ENCODE measurements at regions not wholly inside any gene's neighbourhood (a gene's known extent, or its start where the extent isn't known, plus 50 kb on each side); places are given as distances from the start of the nearest gene placed in this dataset.

- no peak for ATAC-seq
These were observed 115.3 kb downstream of the CDH26 start for GRCh38 chr20:60073504-60073903.

GRCh38 chr20:60074276-60074675, 116.1 kb downstream of the CDH26 start:
- ATAC-seq, result no peak
- TF ChIP-seq TCF4 (CRISPR knock-in tag; IDR thresholded peaks at IDR 0.05; ENCODE audit: borderline replicate concordance), result no peak
- no peak for TF ChIP-seq ISL1 (CRISPR knock-in tag; IDR thresholded peaks at IDR 0.05)
- no peak for TF ChIP-seq CREB5 (CRISPR knock-in tag; IDR thresholded peaks at IDR 0.05; ENCODE audit: low read depth)

More at GRCh38 chr20:60073504-60073903, 115.3 kb downstream of the CDH26 start:
- TF ChIP-seq RARB (CRISPR knock-in tag; IDR thresholded peaks at IDR 0.05), result no peak
- no peak for TF ChIP-seq SNAI2 (CRISPR knock-in tag; IDR thresholded peaks at IDR 0.05)

- no peak for ATAC-seq
- TF ChIP-seq PATZ1 (CRISPR knock-in tag; IDR thresholded peaks at IDR 0.05; ENCODE audit: borderline replicate concordance), result no peak
- no peak for TF ChIP-seq ISL1 (CRISPR knock-in tag; IDR thresholded peaks at IDR 0.05)
- no peak for TF ChIP-seq PPARA (CRISPR knock-in tag; IDR thresholded peaks at IDR 0.05; ENCODE audit: borderline replicate concordance)
- TF ChIP-seq GLIS3 (CRISPR knock-in tag; IDR thresholded peaks at IDR 0.05), result no peak
- no peak for TF ChIP-seq TCF4 (CRISPR knock-in tag; IDR thresholded peaks at IDR 0.05; ENCODE audit: borderline replicate concordance)
- TF ChIP-seq CREB5 (CRISPR knock-in tag; IDR thresholded peaks at IDR 0.05; ENCODE audit: low read depth), result no peak
- TF ChIP-seq CSDC2 (CRISPR knock-in tag; IDR thresholded peaks at IDR 0.05), result no peak
- TF ChIP-seq ESRRG (CRISPR knock-in tag; IDR thresholded peaks at IDR 0.05), result no peak
- no peak for TF ChIP-seq SNAI2 (CRISPR knock-in tag; IDR thresholded peaks at IDR 0.05)
- no peak for TF ChIP-seq OSR1 (CRISPR knock-in tag; IDR thresholded peaks at IDR 0.05)
- no peak for TF ChIP-seq ZNF8 (CRISPR knock-in tag; IDR thresholded peaks at IDR 0.05)
- no peak for TF ChIP-seq RARB (CRISPR knock-in tag; IDR thresholded peaks at IDR 0.05)
- no peak for TF ChIP-seq CSRNP3 (CRISPR knock-in tag; IDR thresholded peaks at IDR 0.05)
- no peak for TF ChIP-seq ZC3H10 (CRISPR knock-in tag; IDR thresholded peaks at IDR 0.05)
- TF ChIP-seq TOX (CRISPR knock-in tag; IDR thresholded peaks at IDR 0.05; ENCODE audit: borderline replicate concordance), result no peak
- no peak for TF ChIP-seq BACH2 (CRISPR knock-in tag; IDR thresholded peaks at IDR 0.05; ENCODE audit: borderline replicate concordance)
These were observed 120.4 kb downstream of the CDH26 start for GRCh38 chr20:60078351-60079250.

GRCh38 chr20:60080401-60080800, 122.2 kb downstream of the CDH26 start:
- ATAC-seq, result no peak
- TF ChIP-seq GLIS3 (CRISPR knock-in tag; IDR thresholded peaks at IDR 0.05), result no peak
- TF ChIP-seq RARB (CRISPR knock-in tag; IDR thresholded peaks at IDR 0.05), result no peak
- TF ChIP-seq OSR1 (CRISPR knock-in tag; IDR thresholded peaks at IDR 0.05), result no peak
- no peak for TF ChIP-seq ZNF8 (CRISPR knock-in tag; IDR thresholded peaks at IDR 0.05)
- no peak for TF ChIP-seq ESRRG (CRISPR knock-in tag; IDR thresholded peaks at IDR 0.05)
- TF ChIP-seq BACH2 (CRISPR knock-in tag; IDR thresholded peaks at IDR 0.05; ENCODE audit: borderline replicate concordance), result no peak
- TF ChIP-seq ZNF565 (CRISPR knock-in tag; conservative IDR thresholded peaks at IDR 0.05; ENCODE audit: low read depth), result no peak
- TF ChIP-seq SNAI2 (CRISPR knock-in tag; IDR thresholded peaks at IDR 0.05), result no peak
- TF ChIP-seq TSHZ2 (CRISPR knock-in tag; IDR thresholded peaks at IDR 0.05), result no peak
- no peak for TF ChIP-seq ZC3H10 (CRISPR knock-in tag; IDR thresholded peaks at IDR 0.05)
- no peak for TF ChIP-seq ARNTL (CRISPR knock-in tag; IDR thresholded peaks at IDR 0.05; ENCODE audit: borderline replicate concordance, low read depth)
- TF ChIP-seq TCF4 (CRISPR knock-in tag; IDR thresholded peaks at IDR 0.05; ENCODE audit: borderline replicate concordance), result no peak
- no peak for TF ChIP-seq PPARA (CRISPR knock-in tag; IDR thresholded peaks at IDR 0.05; ENCODE audit: borderline replicate concordance)
- no peak for TF ChIP-seq ZNF70 (CRISPR knock-in tag; IDR thresholded peaks at IDR 0.05)
- no peak for TF ChIP-seq CREB5 (CRISPR knock-in tag; IDR thresholded peaks at IDR 0.05; ENCODE audit: low read depth)
- no peak for TF ChIP-seq ISL1 (CRISPR knock-in tag; IDR thresholded peaks at IDR 0.05)
- TF ChIP-seq CSRNP3 (CRISPR knock-in tag; IDR thresholded peaks at IDR 0.05), result no peak
